NB4 (cell line): ENCODE measurements at regions not wholly inside any gene's neighbourhood (a gene's known extent, or its start where the extent isn't known, plus 50 kb on each side); places are given as distances from the start of the nearest gene placed in this dataset.

Experiments
- DNase-seq: peaks from one replicate; pipeline ENCODE4 v3.0.0; 2010; ENCODE audit warnings: low read depth
- H3K4me3 ChIP-seq: one replicate; pipeline ENCODE4 v1.5.1; 2011; ENCODE audit warnings: mild to moderate bottlenecking, low read depth, low read length, moderate library complexity
- MYC ChIP-seq: IDR thresholded peaks from 2 replicates; pipeline ENCODE4 v1.6.1; 2011; ENCODE audit warnings: low read depth, low read length
- POLR2A ChIP-seq: IDR thresholded peaks from 2 replicates; pipeline ENCODE4 v1.6.1; 2011; ENCODE audit warnings: mild to moderate bottlenecking; ENCODE audit not compliant: insufficient read length; ENCODE audit errors: extremely low read depth
- TF ChIP-seq, protein P1 (sequence below): IDR thresholded peaks from one replicate; pipeline ENCODE4 v1.5.1; 2012; ENCODE audit warnings: low read depth, low read length
- TF ChIP-seq, protein P2 (sequence below): IDR thresholded peaks from 2 replicates; pipeline ENCODE4 v1.6.1; 2011; ENCODE audit warnings: low read depth, low read length

DNA sequence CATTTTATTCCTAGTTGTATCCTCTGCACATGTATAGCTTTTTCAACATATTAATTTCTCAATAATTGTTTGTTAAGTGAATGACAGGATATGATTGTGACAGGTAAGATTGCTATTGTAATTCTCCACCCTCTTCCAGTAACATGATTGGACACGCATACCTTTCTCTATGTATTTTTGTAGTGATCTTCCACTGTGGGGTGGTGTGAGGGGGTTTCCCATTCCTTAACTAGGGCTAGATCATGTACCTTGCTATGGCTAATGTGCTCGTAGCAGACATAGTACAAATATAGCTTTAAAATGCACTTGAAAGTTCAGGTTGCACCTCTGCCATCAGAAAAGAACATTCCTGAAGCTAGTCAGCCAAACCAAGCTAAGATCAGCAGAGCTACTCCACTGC lies 2392.8 kb upstream of the RAG2 start:
- TF ChIP-seq POLR2A: no peak
- TF ChIP-seq MYC: no peak
- TF ChIP-seq, protein P1, sequence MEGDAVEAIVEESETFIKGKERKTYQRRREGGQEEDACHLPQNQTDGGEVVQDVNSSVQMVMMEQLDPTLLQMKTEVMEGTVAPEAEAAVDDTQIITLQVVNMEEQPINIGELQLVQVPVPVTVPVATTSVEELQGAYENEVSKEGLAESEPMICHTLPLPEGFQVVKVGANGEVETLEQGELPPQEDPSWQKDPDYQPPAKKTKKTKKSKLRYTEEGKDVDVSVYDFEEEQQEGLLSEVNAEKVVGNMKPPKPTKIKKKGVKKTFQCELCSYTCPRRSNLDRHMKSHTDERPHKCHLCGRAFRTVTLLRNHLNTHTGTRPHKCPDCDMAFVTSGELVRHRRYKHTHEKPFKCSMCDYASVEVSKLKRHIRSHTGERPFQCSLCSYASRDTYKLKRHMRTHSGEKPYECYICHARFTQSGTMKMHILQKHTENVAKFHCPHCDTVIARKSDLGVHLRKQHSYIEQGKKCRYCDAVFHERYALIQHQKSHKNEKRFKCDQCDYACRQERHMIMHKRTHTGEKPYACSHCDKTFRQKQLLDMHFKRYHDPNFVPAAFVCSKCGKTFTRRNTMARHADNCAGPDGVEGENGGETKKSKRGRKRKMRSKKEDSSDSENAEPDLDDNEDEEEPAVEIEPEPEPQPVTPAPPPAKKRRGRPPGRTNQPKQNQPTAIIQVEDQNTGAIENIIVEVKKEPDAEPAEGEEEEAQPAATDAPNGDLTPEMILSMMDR: no peak
- TF ChIP-seq, protein P2, sequence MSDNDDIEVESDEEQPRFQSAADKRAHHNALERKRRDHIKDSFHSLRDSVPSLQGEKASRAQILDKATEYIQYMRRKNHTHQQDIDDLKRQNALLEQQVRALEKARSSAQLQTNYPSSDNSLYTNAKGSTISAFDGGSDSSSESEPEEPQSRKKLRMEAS: no peak
- no peak for DNase-seq
- no peak overlapping the region for H3K4me3 ChIP-seq

DNA sequence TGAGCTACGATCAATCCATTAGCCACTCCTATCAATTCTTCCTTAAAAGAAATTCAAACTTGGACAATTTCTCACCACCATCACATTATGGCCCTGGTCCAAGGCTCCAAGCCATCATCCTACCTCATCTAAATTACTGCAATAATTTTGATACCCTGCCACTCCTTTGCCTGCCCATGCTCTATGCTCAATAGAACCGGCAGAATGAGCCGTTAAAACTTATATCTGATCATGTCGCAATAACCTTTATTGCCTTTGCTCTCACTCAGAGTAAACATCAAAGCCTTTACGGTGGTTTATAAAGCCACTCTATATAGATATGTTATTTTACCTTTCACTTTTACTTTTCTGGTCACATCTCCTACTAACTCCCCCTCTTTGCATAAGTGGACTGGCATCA lies 2392.1 kb upstream of the RAG2 start:
- H3K4me3 ChIP-seq: no peak overlapping the region
- no peak for DNase-seq
- TF ChIP-seq POLR2A (no peak), MYC (no peak)
- TF ChIP-seq, protein P1: no peak
- TF ChIP-seq, protein P2: no peak

DNA sequence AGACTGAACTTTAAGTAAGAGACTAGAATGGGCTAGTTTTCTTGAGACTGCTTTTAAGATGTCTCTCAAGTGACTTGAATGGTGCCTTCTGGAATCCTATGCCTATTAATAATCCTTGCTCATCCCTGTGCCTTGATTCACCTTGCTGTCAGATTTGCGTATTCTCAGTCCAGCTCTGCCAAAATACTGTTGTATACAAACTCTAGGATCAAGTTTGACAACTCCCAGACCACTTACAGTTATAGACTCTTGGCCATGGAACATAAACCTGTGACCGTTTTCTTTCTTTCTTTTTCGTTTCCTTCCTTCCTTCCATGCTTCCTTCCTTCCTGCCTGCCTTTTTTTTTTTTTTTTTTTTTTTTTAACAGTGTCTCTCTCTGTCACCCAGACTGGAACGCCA lies 2390.9 kb upstream of the RAG2 start:
- TF ChIP-seq POLR2A: no peak
- TF ChIP-seq, protein P2: no peak
- TF ChIP-seq, protein P1: no peak
- no peak for TF ChIP-seq MYC
- no peak overlapping the region for H3K4me3 ChIP-seq
- DNase-seq: no peak

DNA sequence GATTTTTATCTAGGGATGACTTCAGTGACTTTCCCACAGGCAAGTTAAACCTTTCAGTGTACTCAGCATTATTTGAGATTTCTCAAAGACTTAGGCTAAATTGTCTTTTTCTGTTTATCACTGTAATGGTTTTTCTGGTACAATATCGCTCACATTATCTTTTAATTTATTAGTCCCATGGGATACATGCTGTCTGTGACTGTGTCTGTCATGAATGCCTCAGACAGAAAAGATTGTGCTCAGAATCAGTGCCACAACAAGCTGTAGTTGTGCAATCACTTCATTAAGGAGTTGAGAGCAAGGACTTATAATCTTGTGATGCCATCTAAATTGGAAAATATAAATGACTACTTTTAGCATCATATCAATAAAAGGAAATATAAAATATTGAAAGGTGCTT lies 2374.2 kb upstream of the RAG2 start:
- DNase-seq: no peak
- no peak overlapping the region for H3K4me3 ChIP-seq
- TF ChIP-seq, protein P2: no peak
- TF ChIP-seq POLR2A (no peak), MYC (no peak)
- TF ChIP-seq, protein P1: no peak

DNA sequence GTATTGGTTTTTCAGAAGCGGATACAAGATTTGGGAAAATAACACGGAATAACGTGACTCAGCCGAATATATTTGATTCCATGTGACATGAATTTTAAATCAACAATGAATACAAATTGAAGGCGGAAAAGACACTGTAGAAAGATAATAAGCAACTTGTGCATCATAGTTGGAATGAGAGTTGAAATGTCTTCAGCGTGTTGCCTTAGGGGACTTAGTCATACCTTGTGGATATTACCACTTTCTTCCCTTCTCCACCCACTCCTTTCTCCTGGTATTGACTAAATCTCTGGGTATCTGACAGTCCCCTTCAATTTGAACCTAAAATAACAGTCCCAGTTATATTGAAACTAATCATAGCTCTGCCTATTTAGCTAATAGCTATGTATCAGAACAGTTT lies 2373.1 kb upstream of the RAG2 start:
- no peak overlapping the region for H3K4me3 ChIP-seq
- DNase-seq: no peak
- TF ChIP-seq, protein P1: no peak
- TF ChIP-seq, protein P2: no peak
- TF ChIP-seq POLR2A (no peak), MYC (no peak)

DNA sequence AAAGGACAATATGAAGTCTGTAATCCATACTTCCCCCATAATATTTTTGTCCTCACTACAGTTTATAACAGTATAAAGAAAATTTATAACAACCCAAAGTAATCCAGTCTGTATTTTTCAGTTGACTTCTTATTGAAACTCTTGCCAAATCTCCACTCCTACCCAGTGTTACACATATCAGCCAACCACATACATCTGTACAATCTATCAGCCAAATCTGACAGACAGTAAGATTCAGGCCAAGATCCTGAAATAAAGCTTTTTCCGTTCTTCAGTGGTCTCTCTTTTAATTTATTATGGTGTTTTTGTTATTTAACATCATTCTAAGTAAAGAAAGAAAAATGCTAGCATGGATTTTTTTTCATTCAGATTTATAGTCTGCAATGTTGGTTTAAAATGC lies 2370.9 kb upstream of the RAG2 start:
- H3K4me3 ChIP-seq: no peak overlapping the region
- TF ChIP-seq POLR2A (no peak), MYC (no peak)
- TF ChIP-seq, protein P1: no peak
- TF ChIP-seq, protein P2: no peak
- no peak for DNase-seq
